GM21381 (cell line): ENCODE measurements at regions not wholly inside any gene's neighbourhood (a gene's known extent, or its start where the extent isn't known, plus 50 kb on each side); places are given as distances from the start of the nearest gene placed in this dataset.
"Not testable (repeated sequence)": the region's sequence is repeated elsewhere in the genome, so short reads cannot be mapped to it uniquely, and the experiment has no call there.

ENCODE experiments used
- ATAC-seq: cut with Tn5 transposase; IDR thresholded peaks from one replicate; pipeline ENCODE4 v1.9.1; 2021; ENCODE audit warnings: mild to moderate bottlenecking, moderate library complexity; ENCODE audit not compliant: unreplicated experiment

GRCh38 chr4:60581919-60582536, 618.1 kb upstream of the ADGRL3 start:
- no peak for ATAC-seq

- ATAC-seq, result no peak
Observed at GRCh38 chr4:60588556-60588955, 611.6 kb upstream of the ADGRL3 start.

GRCh38 chr4:60589425-60589824, 610.7 kb upstream of the ADGRL3 start:
- no peak for ATAC-seq

- ATAC-seq, result no peak
Observed at GRCh38 chr4:60590116-60590515, 610.0 kb upstream of the ADGRL3 start.

GRCh38 chr4:60605646-60606354, 594.3 kb upstream of the ADGRL3 start:
- ATAC-seq, result no peak

- ATAC-seq, result no peak
Observed at GRCh38 chr4:60611762-60612496, 588.2 kb upstream of the ADGRL3 start.

- ATAC-seq, result no peak
Observed at GRCh38 chr4:60617731-60618130, 582.4 kb upstream of the ADGRL3 start.

- no peak for ATAC-seq
Observed at GRCh38 chr4:60619531-60620305, 580.4 kb upstream of the ADGRL3 start.

- ATAC-seq, result no peak
Observed at GRCh38 chr4:60637976-60638375, 562.1 kb upstream of the ADGRL3 start.

- ATAC-seq, result no peak
Observed at GRCh38 chr4:60648774-60649173, 551.4 kb upstream of the ADGRL3 start.

- no peak for ATAC-seq
Observed at GRCh38 chr4:60652933-60653332, 547.2 kb upstream of the ADGRL3 start.

- ATAC-seq, result no peak
Observed at GRCh38 chr4:60655356-60655755, 544.8 kb upstream of the ADGRL3 start.

- no peak for ATAC-seq
Observed at GRCh38 chr4:60656171-60656570, 544.0 kb upstream of the ADGRL3 start.

GRCh38 chr4:60657041-60657440, 543.1 kb upstream of the ADGRL3 start:
- no peak for ATAC-seq

- no peak for ATAC-seq
Observed at GRCh38 chr4:60657807-60658206, 542.3 kb upstream of the ADGRL3 start.

GRCh38 chr4:60663769-60664168, 536.4 kb upstream of the ADGRL3 start:
- no peak for ATAC-seq

GRCh38 chr4:60682901-60683300, 517.2 kb upstream of the ADGRL3 start:
- no peak for ATAC-seq

- ATAC-seq, result no peak
Observed at GRCh38 chr4:60683357-60683756, 516.8 kb upstream of the ADGRL3 start.

- no peak for ATAC-seq
Observed at GRCh38 chr4:60683973-60684372, 516.2 kb upstream of the ADGRL3 start.

- not testable (repeated sequence) for ATAC-seq
Observed at GRCh38 chr4:60696062-60696461, 504.1 kb upstream of the ADGRL3 start.

GRCh38 chr4:60709061-60709460, 491.1 kb upstream of the ADGRL3 start:
- no peak for ATAC-seq
